Activated T-cell treated with anti-CD3 and anti-CD28 coated beads for 1 hour (primary cell): ENCODE measurements at regions not wholly inside any gene's neighbourhood (a gene's known extent, or its start where the extent isn't known, plus 50 kb on each side); places are given as distances from the start of the nearest gene placed in this dataset.

Experiments
- DNase-seq: peaks from one replicate; pipeline ENCODE4 v3.0.0-alpha.2; 2020; ENCODE audit warnings: low read depth

GRCh38 chr14:51478175-51478621 is 173.5 kb upstream of the FRMD6 start:
- no peak for DNase-seq

GRCh38 chr14:51479584-51480325 is 172.0 kb upstream of the FRMD6 start:
- no peak for DNase-seq

- no peak for DNase-seq
Measured at GRCh38 chr14:51481643-51482042, 170.1 kb upstream of the FRMD6 start.

GRCh38 chr14:51482102-51482501 is 169.6 kb upstream of the FRMD6 start:
- DNase-seq, result no peak

DNA sequence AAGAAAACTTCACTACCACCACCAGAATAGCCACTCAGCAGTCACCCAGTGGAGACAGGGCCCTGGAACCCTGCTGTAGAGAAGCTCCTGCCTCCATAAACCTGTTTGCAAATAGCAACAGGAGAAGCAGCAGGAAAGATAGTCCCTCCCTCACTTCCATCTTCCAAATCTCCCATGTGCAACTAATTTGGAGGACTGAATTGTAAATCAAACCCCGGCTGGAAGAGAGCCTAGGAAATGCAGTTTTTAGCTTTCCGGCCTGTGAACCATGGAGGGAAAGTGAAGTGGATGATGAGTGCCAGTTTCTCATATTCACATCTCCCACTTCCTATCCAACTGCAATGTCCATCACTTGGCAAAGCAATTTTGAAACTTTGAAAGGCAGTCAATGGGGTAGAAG is 167.2 kb upstream of the FRMD6 start:
- no peak for DNase-seq

- no peak for DNase-seq
Measured at GRCh38 chr14:51485733-51486132, 166.0 kb upstream of the FRMD6 start.

DNA sequence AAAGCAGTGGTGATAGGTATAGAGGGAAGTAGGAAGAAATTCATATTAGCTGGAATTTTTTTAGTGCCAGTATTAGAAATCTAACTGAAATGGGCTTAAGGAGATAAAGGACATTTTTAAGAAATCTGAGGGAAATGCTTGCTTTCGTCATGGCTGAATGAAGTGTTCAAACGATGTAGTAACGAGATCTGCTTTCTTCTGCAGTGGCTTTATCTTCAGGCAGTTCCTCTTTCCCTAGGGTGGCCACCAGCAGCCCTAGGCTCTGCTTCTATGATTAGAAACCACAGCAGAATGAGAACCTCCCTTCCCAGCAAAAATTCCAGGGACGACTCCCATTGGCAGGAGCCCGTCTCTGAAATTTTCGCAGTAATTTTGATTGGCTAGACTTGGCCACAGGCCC is 163.9 kb upstream of the FRMD6 start:
- no peak for DNase-seq

GRCh38 chr14:51488569-51489220 is 163.0 kb upstream of the FRMD6 start:
- no peak for DNase-seq

DNA sequence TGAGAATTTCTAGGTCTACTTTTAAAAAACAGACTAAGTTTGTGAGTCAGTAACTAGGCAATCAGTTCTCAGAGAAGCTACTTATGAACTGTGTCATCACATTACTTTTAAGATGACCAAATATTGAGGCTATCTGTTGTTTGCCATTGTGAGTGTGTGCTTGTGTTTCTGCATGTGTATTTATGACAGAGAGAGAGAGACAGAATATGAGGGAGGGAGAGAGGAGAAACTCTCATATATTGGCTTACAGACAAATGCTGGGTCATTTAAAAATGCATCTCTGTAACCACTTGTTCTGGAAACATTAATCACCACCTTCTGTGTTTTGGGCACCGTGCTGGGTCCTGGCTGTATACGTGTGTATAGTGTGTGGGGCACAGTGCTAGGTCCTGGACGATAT is 161.5 kb upstream of the FRMD6 start:
- DNase-seq, result no peak

DNA sequence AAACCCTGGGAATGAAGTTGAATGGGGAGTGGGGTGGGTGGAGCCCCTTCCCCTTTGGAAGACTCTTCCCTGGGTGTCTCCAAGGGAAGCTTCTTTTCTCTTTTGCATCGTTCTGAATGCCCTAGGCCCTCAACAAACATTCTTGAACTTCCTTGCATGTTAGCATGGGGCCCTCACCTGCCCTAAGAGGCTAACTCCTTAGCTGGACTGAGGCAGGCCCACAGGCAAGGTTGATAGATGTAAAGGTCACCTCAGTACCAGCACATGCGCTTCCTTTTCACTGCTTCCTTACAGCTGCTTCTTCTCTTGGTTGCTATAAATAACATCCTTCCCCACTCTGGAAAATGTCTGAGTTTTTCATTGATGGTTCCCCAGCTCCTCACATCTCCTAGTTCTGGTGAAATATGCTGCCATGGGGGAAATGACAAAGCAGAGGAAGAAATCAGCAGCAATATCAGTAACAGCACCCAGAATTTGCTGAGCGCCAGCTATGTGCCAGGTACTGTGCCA is 160.6 kb upstream of the FRMD6 start:
- DNase-seq, result no peak

- DNase-seq, result no peak
Measured at GRCh38 chr14:51491776-51492175, 159.9 kb upstream of the FRMD6 start.

GRCh38 chr14:51495319-51495718 is 156.4 kb upstream of the FRMD6 start:
- DNase-seq, result no peak

- no peak for DNase-seq
Measured at GRCh38 chr14:51498411-51499227, 153.1 kb upstream of the FRMD6 start.

- DNase-seq, result no peak
Measured at GRCh38 chr14:51500776-51501175, 150.9 kb upstream of the FRMD6 start.

GRCh38 chr14:51501746-51502145 is 150.0 kb upstream of the FRMD6 start:
- no peak for DNase-seq

DNA sequence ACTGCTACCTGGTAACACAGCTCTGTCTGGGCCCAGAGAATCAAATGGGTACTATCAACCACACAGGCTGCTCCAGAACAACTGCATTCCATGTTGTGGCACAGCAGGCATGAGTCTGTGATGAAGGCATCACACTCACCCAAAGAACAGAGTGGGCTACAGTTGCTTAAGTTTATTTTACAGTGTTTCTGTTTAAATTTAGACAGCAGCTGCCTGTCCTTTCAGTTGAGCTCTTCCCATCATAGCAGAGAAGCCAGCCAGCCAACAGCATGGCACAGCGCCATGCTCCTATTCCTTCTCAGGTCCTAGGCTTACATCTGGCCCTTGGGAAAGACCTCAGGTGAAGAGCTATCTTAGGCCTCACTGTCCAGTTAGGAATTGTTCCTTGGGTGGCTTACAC is 147.0 kb upstream of the FRMD6 start:
- no peak for DNase-seq

GRCh38 chr14:51507511-51507905 is 144.2 kb upstream of the FRMD6 start:
- no peak for DNase-seq

- DNase-seq, result no peak
Measured at GRCh38 chr14:51507906-51508511, 143.7 kb upstream of the FRMD6 start.

- DNase-seq, result no peak
Measured at GRCh38 chr14:51511265-51511664, 140.4 kb upstream of the FRMD6 start.

DNA sequence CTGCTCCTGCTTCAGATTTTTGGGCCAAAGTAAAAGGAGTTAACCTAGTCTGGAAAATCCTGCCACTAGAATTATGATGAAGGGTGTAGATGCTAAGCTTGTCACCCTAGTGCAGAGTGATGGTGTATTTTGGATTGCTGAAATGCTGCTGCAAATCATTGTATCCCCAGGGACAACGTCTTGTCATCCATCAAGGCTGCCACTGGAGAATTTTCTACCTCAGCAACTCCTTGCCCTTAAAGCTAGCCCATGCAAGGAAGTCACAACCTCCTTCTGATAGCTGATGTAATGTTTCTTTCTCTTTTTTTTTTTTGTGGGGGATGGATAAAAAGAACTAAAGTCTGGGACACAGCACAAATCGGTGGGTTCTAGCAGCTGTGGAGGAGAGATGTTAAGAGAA is 139.4 kb upstream of the FRMD6 start:
- no peak for DNase-seq

GRCh38 chr14:51513281-51513680 is 138.4 kb upstream of the FRMD6 start:
- no peak for DNase-seq

- no peak for DNase-seq
Measured at GRCh38 chr14:51513933-51514332, 137.8 kb upstream of the FRMD6 start.
